Prostate gland (tissue), 2 donors: ENCODE measurements at regions not wholly inside any gene's neighbourhood (a gene's known extent, or its start where the extent isn't known, plus 50 kb on each side); places are given as distances from the start of the nearest gene placed in this dataset.
"Not testable (repeated sequence)": the region's sequence is repeated elsewhere in the genome, so short reads cannot be mapped to it uniquely, and the experiment has no call there.

Source experiments
- DNase-seq: peaks from one replicate; pipeline ENCODE4 v3.0.0-alpha.2; 2019; ENCODE audit warnings: low spot score
- H3K27ac ChIP-seq, 2 donors: fragments of 200-600 bp; sonication (generic); 2 replicates each; pipeline ENCODE4 v1.5.1; 2017 to 2019
- H3K27me3 ChIP-seq: fragments of 200-600 bp; sonication (generic); replicated peaks from 2 replicates; pipeline ENCODE4 v1.5.1; 2019; ENCODE audit not compliant: insufficient read depth
- H3K36me3 ChIP-seq, 2 donors: fragments of 200-600 bp; sonication (generic); 1 replicate in 1 of 2; 2 replicates in 1 of 2; pipeline versions ENCODE4 v1.5.1 to v1.8.1; 2017 to 2019
- H3K4me1 ChIP-seq: fragments of 200-600 bp; sonication (generic); replicated peaks from 2 replicates; pipeline ENCODE4 v1.5.1; 2019
- H3K4me3 ChIP-seq, 2 donors: fragments of 200-600 bp; sonication (generic); 2 replicates each; pipeline ENCODE4 v1.5.1; 2017 to 2019
- H3K9me3 ChIP-seq: fragments of 200-600 bp; sonication (generic); 2 replicates; pipeline ENCODE4 v1.5.1; 2017
- CTCF ChIP-seq, 4 experiments: fragments of 200-600 bp in 2 of 4; fragments of 450-650 bp in 2 of 4; sonication (generic) in 2 of 4; IDR thresholded peaks; 1 replicate in 3 of 4; 2 replicates in 1 of 4; pipeline ENCODE4 v1.5.1; 2016 to 2019; ENCODE audit warnings: antibody characterized with exemption in 4 of 4, mild to moderate bottlenecking in 2 of 4, moderate library complexity in 2 of 4
- POLR2A ChIP-seq: fragments of 450-650 bp; IDR thresholded peaks from one replicate; pipeline ENCODE4 v1.6.1; 2016; ENCODE audit warnings: antibody characterized with exemption, mild to moderate bottlenecking
- POLR2AphosphoS5 ChIP-seq: sonication (generic); formaldehyde crosslinking; IDR thresholded peaks from one replicate; pipeline ENCODE4 v1.6.1; 2017; ENCODE audit warnings: antibody characterized with exemption
- WGBS: methylation state at CpG from one replicate; pipeline ENCODE4 v1.1.5; 2018; 5-methylcytosine and 5-hydroxymethylcytosine counted together
- intact Hi-C: fragments of 100-400 bp; cut with DNase I; formaldehyde crosslinking; loops from one replicate; pipeline ENCODE4 v1.14.2; 2022

- WGBS, result 70% methylated on average over 8 of the region's 8 CpGs
- Histone ChIP-seq H3K4me1 (no peaks in the 10 kb centered on the region), H3K4me3 (no peak overlapping the region), H3K36me3 (no peaks in the 10 kb centered on the region), H3K27ac (no peak overlapping the region), H3K27me3 (peaks cover 3% of the 10 kb centered on the region), H3K9me3 (no peaks in the 10 kb centered on the region)
- no peak for DNase-seq
- no peak for TF ChIP-seq POLR2AphosphoS5
- TF ChIP-seq CTCF (IDR thresholded peaks at IDR 0.05), result no peak
- no peak for TF ChIP-seq POLR2A
- intact Hi-C loops, result no loop called here
These were observed 134.2 kb upstream of the PEG3 start for GRCh38 chr19:56974556-56975207.

- Histone ChIP-seq H3K27ac (no peak overlapping the region), H3K4me1 (no peaks in the 10 kb centered on the region)
These were observed 135.8 kb upstream of the PEG3 start for GRCh38 chr19:56976300-56976699.

GRCh38 chr19:56976995-56977906 lies 136.7 kb upstream of the PEG3 start:
- Histone ChIP-seq H3K4me3 (no peak overlapping the region), H3K9me3 (no peaks in the 10 kb centered on the region), H3K27me3 (no peaks in the 10 kb centered on the region), H3K36me3 (no peaks in the 10 kb centered on the region), H3K27ac (no peak overlapping the region), H3K4me1 (no peaks in the 10 kb centered on the region)
- no peak for DNase-seq
- 90% methylated on average over 14 of the region's 14 CpGs for WGBS
- no peak for TF ChIP-seq POLR2AphosphoS5
- no peak for TF ChIP-seq CTCF (IDR thresholded peaks at IDR 0.05)
- no peak for TF ChIP-seq POLR2A
- intact Hi-C loops, result no loop called here

More at GRCh38 chr19:56976300-56976699, 135.8 kb upstream of the PEG3 start:
- no peaks in the 10 kb centered on the region for H3K36me3 ChIP-seq
- no peaks in the 10 kb centered on the region for H3K9me3 ChIP-seq
- no peak for TF ChIP-seq POLR2AphosphoS5
- no peak for TF ChIP-seq CTCF (IDR thresholded peaks at IDR 0.05)
- no peak for TF ChIP-seq POLR2A
- DNase-seq, result no peak
- intact Hi-C loops, result no loop called here
- no peak overlapping the region for H3K4me3 ChIP-seq
- no peaks in the 10 kb centered on the region for H3K27me3 ChIP-seq
- 76% methylated on average over 4 of the region's 4 CpGs for WGBS

- intact Hi-C loops, result no loop called here
- no peak for TF ChIP-seq CTCF (IDR thresholded peaks at IDR 0.05)
- no peak for TF ChIP-seq POLR2AphosphoS5
- TF ChIP-seq POLR2A, result no peak
- no peak overlapping the region for H3K4me3 ChIP-seq
- H3K27ac ChIP-seq, result no peak overlapping the region
- H3K4me1 ChIP-seq, result no peaks in the 10 kb centered on the region
- H3K9me3 ChIP-seq, result no peaks in the 10 kb centered on the region
- no peak for DNase-seq
- no peaks in the 10 kb centered on the region for H3K27me3 ChIP-seq
- 39% methylated on average over 20 of the region's 20 CpGs for WGBS
- H3K36me3 ChIP-seq, result no peaks in the 10 kb centered on the region
These were observed 137.6 kb upstream of the PEG3 start for GRCh38 chr19:56978023-56978565.

GRCh38 chr19:56980326-56980725 lies 139.5 kb upstream of the USP29 start:
- H3K27ac ChIP-seq, H3K27me3 ChIP-seq, H3K9me3 ChIP-seq, H3K4me3 ChIP-seq, intact Hi-C loops, DNase-seq, H3K4me1 ChIP-seq, H3K36me3 ChIP-seq: not testable (repeated sequence)
- 90% methylated on average over 7 of the region's 7 CpGs for WGBS
